OCI-LY1 (cell line): ENCODE measurements at regions not wholly inside any gene's neighbourhood (a gene's known extent, or its start where the extent isn't known, plus 50 kb on each side); places are given as distances from the start of the nearest gene placed in this dataset.

ENCODE experiments used
- H2AFZ ChIP-seq: fragments of 200-600 bp; sonication (generic), shearing (Covaris generic); 2 replicates; pipeline ENCODE4 v1.6.0; 2014; ENCODE audit warnings: antibody characterized with exemption, mild to moderate bottlenecking, low read length
- H3F3A ChIP-seq: fragments of 200-600 bp; sonication (generic), shearing (Covaris generic); 2 replicates; pipeline ENCODE4 v1.6.0; 2014; ENCODE audit warnings: mild to moderate bottlenecking, antibody characterized with exemption, low read length, moderate library complexity; ENCODE audit not compliant: insufficient read depth
- H3K27ac ChIP-seq: fragments of 200-600 bp; sonication (generic); 2 replicates; pipeline ENCODE4 v1.5.1; 2014; ENCODE audit warnings: low read length, mixed run types, mild to moderate bottlenecking, low read depth; ENCODE audit not compliant: poor library complexity, severe bottlenecking
- H3K27me3 ChIP-seq: fragments of 200-600 bp; sonication (generic); 2 replicates; pipeline ENCODE4 v1.6.0; 2014; ENCODE audit warnings: antibody characterized with exemption, mild to moderate bottlenecking, low read length, moderate library complexity; ENCODE audit not compliant: insufficient read depth
- H3K36me3 ChIP-seq: fragments of 200-600 bp; sonication (generic); 2 replicates; pipeline ENCODE4 v1.6.1; 2014; ENCODE audit warnings: mild to moderate bottlenecking, antibody characterized with exemption, low read length, moderate library complexity, mixed read lengths; ENCODE audit not compliant: insufficient read depth
- H3K4me1 ChIP-seq: fragments of 200-600 bp; sonication (generic); 2 replicates; pipeline ENCODE4 v1.5.1; 2014; ENCODE audit warnings: mild to moderate bottlenecking, low read length, moderate library complexity; ENCODE audit not compliant: insufficient read depth, severe bottlenecking
- H3K4me2 ChIP-seq: fragments of 200-600 bp; sonication (generic), shearing (Covaris generic); 2 replicates; pipeline ENCODE4 v1.6.1; 2014; ENCODE audit warnings: low read length
- H3K4me3 ChIP-seq: fragments of 200-600 bp; sonication (generic); 2 replicates; pipeline ENCODE4 v1.5.1; 2014; ENCODE audit warnings: low read length, low read depth, mild to moderate bottlenecking, mixed read lengths; ENCODE audit not compliant: poor library complexity, severe bottlenecking
- H3K79me2 ChIP-seq: fragments of 200-600 bp; shearing (Covaris generic); 2 replicates; pipeline ENCODE4 v1.6.1; 2016; ENCODE audit warnings: mixed run types, low read length, mixed read lengths; ENCODE audit not compliant: insufficient read depth
- H3K9ac ChIP-seq: fragments of 200-600 bp; sonication (generic), shearing (Covaris generic); 2 replicates; pipeline ENCODE4 v1.6.1; 2014; ENCODE audit warnings: mild to moderate bottlenecking, low read length, mixed read lengths
- H3K9me2 ChIP-seq: fragments of 200-600 bp; sonication (generic), shearing (Covaris generic); 2 replicates; pipeline ENCODE4 v1.6.1; 2014; ENCODE audit warnings: low read depth, mild to moderate bottlenecking, low read length, mixed read lengths
- H3K9me3 ChIP-seq: fragments of 200-600 bp; shearing (Covaris generic); 2 replicates; pipeline ENCODE4 v1.6.1; 2014; ENCODE audit warnings: low read length, mixed read lengths
- H4K20me1 ChIP-seq: fragments of 200-600 bp; sonication (generic), shearing (Covaris generic); 2 replicates; pipeline ENCODE4 v1.6.0; 2016; ENCODE audit warnings: mild to moderate bottlenecking, low read length; ENCODE audit not compliant: insufficient read depth
- EZH2 ChIP-seq: fragments of 200-600 bp; sonication (generic), shearing (Covaris generic); IDR thresholded peaks from 2 replicates; pipeline ENCODE4 v1.8.0; 2017; ENCODE audit warnings: borderline replicate concordance, mixed run types, mild to moderate bottlenecking, antibody characterized with exemption, low read length, moderate library complexity, mixed read lengths
- TF ChIP-seq, protein P1 (sequence below): fragments of 200-600 bp; sonication (generic), shearing (Covaris generic); IDR thresholded peaks from 2 replicates; pipeline ENCODE4 v1.5.1; 2017; ENCODE audit warnings: mild to moderate bottlenecking, antibody characterized with exemption, low read length, moderate library complexity, mixed read lengths

DNA sequence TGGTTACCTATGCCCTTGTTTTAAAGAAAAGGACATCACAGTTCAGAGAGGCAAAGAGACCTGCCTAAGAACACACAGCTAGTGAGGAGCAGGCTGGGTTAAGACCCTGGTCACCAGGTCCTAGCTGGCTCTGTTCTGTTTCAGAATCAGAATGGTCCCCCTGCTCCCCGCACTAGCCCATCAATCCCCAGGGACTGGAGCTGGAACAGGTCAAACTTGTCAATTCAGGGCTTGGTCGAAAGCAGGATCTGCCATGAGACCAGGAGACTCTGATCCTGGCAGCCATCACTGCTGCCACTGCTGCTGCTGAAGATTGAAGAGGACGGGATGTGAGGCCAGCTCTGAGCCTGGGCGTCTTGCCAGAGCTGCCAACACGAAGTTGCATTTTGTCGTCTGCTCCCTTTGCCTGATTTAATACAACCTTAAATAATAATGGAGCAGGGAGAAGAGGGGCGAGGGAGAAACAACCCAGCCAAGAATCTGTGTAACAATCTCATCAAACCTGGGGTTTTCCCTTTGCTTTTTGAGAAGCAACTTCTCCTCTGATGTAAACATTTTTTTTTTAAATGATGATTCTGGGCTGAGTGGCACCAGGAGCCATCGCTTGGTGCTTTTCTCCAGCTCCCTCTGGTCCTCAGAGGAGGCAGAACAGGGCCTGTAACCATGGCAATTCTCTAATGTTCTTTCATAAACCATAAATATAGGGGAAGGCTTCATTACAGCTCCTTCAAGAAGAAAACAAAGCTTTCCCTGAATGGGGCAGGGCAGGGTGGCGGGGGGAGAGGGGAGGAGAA, 119.0 kb upstream of the SORCS3 start:
- H3F3A ChIP-seq, result no peaks in the 10 kb centered on the region
- no peaks in the 10 kb centered on the region for H4K20me1 ChIP-seq
- H3K27ac ChIP-seq, result no peak overlapping the region
- no peak overlapping the region for H3K4me3 ChIP-seq
- H3K27me3 ChIP-seq, result no peaks in the 10 kb centered on the region
- no peak overlapping the region for H2AFZ ChIP-seq
- H3K9ac ChIP-seq, result no peak overlapping the region
- no peaks in the 10 kb centered on the region for H3K36me3 ChIP-seq
- H3K4me2 ChIP-seq, result no peak overlapping the region
- no peaks in the 10 kb centered on the region for H3K4me1 ChIP-seq
- no peaks in the 10 kb centered on the region for H3K9me3 ChIP-seq
- no peaks in the 10 kb centered on the region for H3K79me2 ChIP-seq
- H3K9me2 ChIP-seq, result no peaks in the 10 kb centered on the region
- TF ChIP-seq, protein P1, sequence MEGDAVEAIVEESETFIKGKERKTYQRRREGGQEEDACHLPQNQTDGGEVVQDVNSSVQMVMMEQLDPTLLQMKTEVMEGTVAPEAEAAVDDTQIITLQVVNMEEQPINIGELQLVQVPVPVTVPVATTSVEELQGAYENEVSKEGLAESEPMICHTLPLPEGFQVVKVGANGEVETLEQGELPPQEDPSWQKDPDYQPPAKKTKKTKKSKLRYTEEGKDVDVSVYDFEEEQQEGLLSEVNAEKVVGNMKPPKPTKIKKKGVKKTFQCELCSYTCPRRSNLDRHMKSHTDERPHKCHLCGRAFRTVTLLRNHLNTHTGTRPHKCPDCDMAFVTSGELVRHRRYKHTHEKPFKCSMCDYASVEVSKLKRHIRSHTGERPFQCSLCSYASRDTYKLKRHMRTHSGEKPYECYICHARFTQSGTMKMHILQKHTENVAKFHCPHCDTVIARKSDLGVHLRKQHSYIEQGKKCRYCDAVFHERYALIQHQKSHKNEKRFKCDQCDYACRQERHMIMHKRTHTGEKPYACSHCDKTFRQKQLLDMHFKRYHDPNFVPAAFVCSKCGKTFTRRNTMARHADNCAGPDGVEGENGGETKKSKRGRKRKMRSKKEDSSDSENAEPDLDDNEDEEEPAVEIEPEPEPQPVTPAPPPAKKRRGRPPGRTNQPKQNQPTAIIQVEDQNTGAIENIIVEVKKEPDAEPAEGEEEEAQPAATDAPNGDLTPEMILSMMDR, result no peak
- no peak for TF ChIP-seq EZH2

DNA sequence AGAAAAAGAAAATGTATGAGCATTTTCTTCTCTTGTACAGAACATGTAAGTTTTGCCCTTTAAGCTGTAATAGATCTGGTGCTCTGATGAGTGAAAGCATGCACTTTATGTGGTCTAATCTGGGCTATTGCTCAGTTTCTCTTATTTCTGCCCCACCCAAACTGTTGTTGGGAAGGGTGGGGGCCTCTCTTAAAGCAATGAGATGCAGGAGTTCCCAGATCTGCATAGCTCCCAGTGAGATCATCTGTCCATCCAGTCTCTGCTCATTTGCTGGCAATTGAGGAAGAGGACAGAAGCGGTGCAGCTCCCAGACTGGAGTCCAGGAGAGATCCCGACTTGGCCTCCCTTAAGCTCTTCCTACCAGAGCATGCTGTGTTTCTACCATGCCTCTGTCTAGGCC, 114.9 kb upstream of the SORCS3 start:
- H3F3A ChIP-seq, result no peaks in the 10 kb centered on the region
- no peak overlapping the region for H3K4me2 ChIP-seq
- no peaks in the 10 kb centered on the region for H3K79me2 ChIP-seq
- H3K9ac ChIP-seq, result no peak overlapping the region
- no peaks in the 10 kb centered on the region for H3K36me3 ChIP-seq
- no peaks in the 10 kb centered on the region for H4K20me1 ChIP-seq
- no peaks in the 10 kb centered on the region for H3K9me2 ChIP-seq
- no peaks in the 10 kb centered on the region for H3K4me1 ChIP-seq
- H2AFZ ChIP-seq, result no peak overlapping the region
- no peak overlapping the region for H3K4me3 ChIP-seq
- TF ChIP-seq EZH2, result no peak
- TF ChIP-seq, protein P1, result no peak
- no peak overlapping the region for H3K27ac ChIP-seq
- no peaks in the 10 kb centered on the region for H3K27me3 ChIP-seq
- no peaks in the 10 kb centered on the region for H3K9me3 ChIP-seq

DNA sequence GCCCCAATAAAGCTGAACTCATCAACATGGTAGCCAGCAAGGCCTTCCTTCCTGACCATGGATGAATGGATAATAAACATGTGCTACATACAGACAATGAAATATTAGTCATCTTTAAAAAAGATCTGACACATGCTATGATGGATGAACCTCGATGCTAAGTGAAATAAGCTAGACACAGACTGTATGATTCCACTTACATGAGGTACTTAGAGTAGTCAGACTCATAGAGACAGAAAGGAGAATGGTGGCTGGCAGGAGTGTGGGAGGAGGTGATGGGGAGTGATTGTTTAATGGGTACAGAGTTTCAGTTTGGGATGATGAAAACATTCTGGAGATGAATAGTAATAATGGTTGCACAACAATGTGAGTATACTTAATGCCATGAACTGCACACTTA, 114.1 kb upstream of the SORCS3 start:
- Histone ChIP-seq H3K36me3 (no peaks in the 10 kb centered on the region), H3K9me2 (no peaks in the 10 kb centered on the region), H3K4me2 (no peak overlapping the region), H2AFZ (no peak overlapping the region), H3K9ac (no peak overlapping the region), H3K9me3 (no peaks in the 10 kb centered on the region), H4K20me1 (no peaks in the 10 kb centered on the region), H3K79me2 (no peaks in the 10 kb centered on the region), H3K27me3 (no peaks in the 10 kb centered on the region), H3K27ac (no peak overlapping the region), H3K4me1 (no peaks in the 10 kb centered on the region), H3K4me3 (no peak overlapping the region), H3F3A (no peaks in the 10 kb centered on the region)
- TF ChIP-seq EZH2, result no peak
- TF ChIP-seq, protein P1, result no peak
